K562 (cell line): ENCODE measurements at regions not wholly inside any gene's neighbourhood (a gene's known extent, or its start where the extent isn't known, plus 50 kb on each side); places are given as distances from the start of the nearest gene placed in this dataset.
A peak's percentile ranks its signal among the peaks of the same experiment; 100 is the strongest.

Experiments used
- ELF1 ChIP-seq: fragments of 200-800 bp; sonication (Bioruptor generic); IDR thresholded peaks from 2 replicates; pipeline ENCODE4 v1.6.1; 2016; ENCODE audit warnings: missing genetic modification characterization, missing compliant biosample characterization
- GABPA ChIP-seq: fragments of 200-800 bp; sonication (Bioruptor generic); conservative IDR thresholded peaks from 2 replicates; pipeline ENCODE4 v1.6.1; 2016; ENCODE audit warnings: low read depth, missing genetic modification characterization, missing compliant biosample characterization
- KDM1A ChIP-seq, 2 experiments: fragments of 450-650 bp; IDR thresholded peaks; 2 replicates each; pipeline ENCODE4 v1.6.1; 2016; ENCODE audit warnings: mild to moderate bottlenecking in 2 of 2
- MBD1 ChIP-seq: fragments of 250-450 bp; sonication (Bioruptor Pico); IDR thresholded peaks from 2 replicates; pipeline ENCODE4 v1.8.0; 2022; ENCODE audit warnings: inconsistent platforms
- NKRF ChIP-seq: fragments of 450-650 bp; IDR thresholded peaks from 2 replicates; pipeline ENCODE4 v1.6.1; 2016; ENCODE audit warnings: borderline replicate concordance
- RBM25 ChIP-seq: fragments of 200-400 bp; formaldehyde crosslinking; IDR thresholded peaks from 2 replicates; pipeline ENCODE4 v1.6.1; 2018; ENCODE audit warnings: low read length, low read depth, moderate library complexity; ENCODE audit not compliant: severe bottlenecking
- SNRNP70 ChIP-seq: fragments of 200-400 bp; formaldehyde crosslinking; optimal IDR thresholded peaks from 2 replicates; pipeline ENCODE3; 2017; ENCODE audit warnings: low read depth, low read length
- TFAM ChIP-seq: fragments of 250-450 bp; sonication (Bioruptor Pico); conservative IDR thresholded peaks from 2 replicates; pipeline ENCODE4 v1.5.0; 2021; ENCODE audit warnings: mild to moderate bottlenecking, moderate library complexity
- TFE3 ChIP-seq: fragments of 450-650 bp; formaldehyde crosslinking; IDR thresholded peaks from 2 replicates; pipeline ENCODE4 v1.4.0; 2020; ENCODE audit warnings: mild to moderate bottlenecking, mixed read lengths
- ZNF354B ChIP-seq: fragments of 250-450 bp; sonication (Bioruptor Pico); IDR thresholded peaks from 2 replicates; pipeline ENCODE4 v1.4.0; 2020
- ZNF551 ChIP-seq: fragments of 250-450 bp; sonication (Bioruptor Pico); IDR thresholded peaks from 2 replicates; pipeline ENCODE4 v1.5.0; 2021; ENCODE audit warnings: mild to moderate bottlenecking, moderate library complexity
- TF ChIP-seq, protein P1 (sequence below): fragments of 450-650 bp; formaldehyde crosslinking; IDR thresholded peaks from 2 replicates; pipeline ENCODE4 v1.4.0; 2020; ENCODE audit warnings: mild to moderate bottlenecking, moderate library complexity

DNA sequence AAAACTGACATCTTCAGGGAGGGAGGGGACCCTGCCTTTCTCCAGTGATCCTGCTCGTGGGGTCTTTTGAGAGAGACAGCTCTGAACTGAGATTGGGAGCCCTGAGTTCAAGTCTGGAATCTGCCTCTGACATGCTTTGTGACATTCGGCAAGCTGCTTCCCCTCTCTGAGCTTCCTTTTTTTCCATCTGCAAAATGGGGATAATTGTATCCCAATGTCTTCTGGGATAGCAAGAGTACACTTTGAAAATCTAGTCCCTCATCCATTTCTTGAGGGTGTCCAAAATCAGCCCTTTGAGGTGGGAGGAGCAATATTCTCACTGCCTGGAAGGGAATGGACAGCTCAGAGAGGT lies 186.3 kb downstream of the RGS3 start (continued):
- TF ChIP-seq MBD1 (no peak), NKRF (no peak), RBM25 (peak; percentile 56), TFAM (no peak), GABPA (tag) (no peak), ZNF354B (no peak), ELF1 (no peak), KDM1A (IDR thresholded peaks at IDR 0.05) (0 out of 4 replicates have a peak, but pooled peaks of 1 of the 2 experiments have one; percentile 10), ZNF551 (no peak), TFE3 (CRISPR knock-in tag) (no peak), SNRNP70 (no peak)
- TF ChIP-seq, protein P1, sequence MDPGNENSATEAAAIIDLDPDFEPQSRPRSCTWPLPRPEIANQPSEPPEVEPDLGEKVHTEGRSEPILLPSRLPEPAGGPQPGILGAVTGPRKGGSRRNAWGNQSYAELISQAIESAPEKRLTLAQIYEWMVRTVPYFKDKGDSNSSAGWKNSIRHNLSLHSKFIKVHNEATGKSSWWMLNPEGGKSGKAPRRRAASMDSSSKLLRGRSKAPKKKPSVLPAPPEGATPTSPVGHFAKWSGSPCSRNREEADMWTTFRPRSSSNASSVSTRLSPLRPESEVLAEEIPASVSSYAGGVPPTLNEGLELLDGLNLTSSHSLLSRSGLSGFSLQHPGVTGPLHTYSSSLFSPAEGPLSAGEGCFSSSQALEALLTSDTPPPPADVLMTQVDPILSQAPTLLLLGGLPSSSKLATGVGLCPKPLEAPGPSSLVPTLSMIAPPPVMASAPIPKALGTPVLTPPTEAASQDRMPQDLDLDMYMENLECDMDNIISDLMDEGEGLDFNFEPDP (CRISPR knock-in tag), result no peak
